ENCODE measurements at regions not wholly inside any gene's neighbourhood (a gene's known extent, or its start where the extent isn't known, plus 50 kb on each side); places are given as distances from the start of the nearest gene placed in this dataset.

DNA sequence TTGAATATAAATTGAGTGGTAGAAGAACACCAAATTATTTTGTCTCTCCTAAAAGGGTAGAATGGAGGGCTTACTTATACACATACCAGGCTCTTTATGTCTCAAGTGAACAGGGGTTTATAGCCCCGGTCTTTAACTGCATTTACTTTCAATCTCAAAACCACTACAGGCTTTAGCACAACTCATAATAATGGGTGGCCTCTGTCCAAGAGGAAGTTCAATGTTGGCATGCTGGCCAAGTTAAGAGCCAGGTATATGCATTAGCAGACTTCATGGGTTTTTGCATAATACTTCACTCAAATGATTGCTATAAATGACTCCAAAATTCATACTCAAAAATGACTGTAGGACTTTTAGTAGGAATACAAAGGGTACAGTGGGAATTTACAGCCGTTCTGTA lies 118.5 kb upstream of the OTUD4 start:
- Histone ChIP-seq H3K27me3 (ENCODE audit: insufficient read depth, insufficient read length) (no peaks in the 10 kb centered on the region), H3K4me1 (ENCODE audit: insufficient read depth, insufficient read length) (no peaks in the 10 kb centered on the region), H3K9me3 (ENCODE audit: insufficient read depth, low read length) (no peaks in the 10 kb centered on the region), H3K36me3 (ENCODE audit: insufficient read depth, insufficient read length, low read length) (no peaks in the 10 kb centered on the region), H3K9ac (ENCODE audit: insufficient read length, low read depth) (no peak overlapping the region), H3K4me3 (ENCODE audit: insufficient read length, low read depth) (no peak overlapping the region)
- DNase-seq (ENCODE audit: low read depth, low spot score) = no peak
- TF ChIP-seq ZNF274 (IDR thresholded peaks at IDR 0.05; ENCODE audit: low read depth, low read length) = no peak
- no peak for TF ChIP-seq YY1 (IDR thresholded peaks at IDR 0.05; ENCODE audit: insufficient read depth, insufficient read length)
- TF ChIP-seq SUZ12 (IDR thresholded peaks at IDR 0.05; ENCODE audit: extremely low read depth, insufficient read depth, insufficient read length) = no peak

DNA sequence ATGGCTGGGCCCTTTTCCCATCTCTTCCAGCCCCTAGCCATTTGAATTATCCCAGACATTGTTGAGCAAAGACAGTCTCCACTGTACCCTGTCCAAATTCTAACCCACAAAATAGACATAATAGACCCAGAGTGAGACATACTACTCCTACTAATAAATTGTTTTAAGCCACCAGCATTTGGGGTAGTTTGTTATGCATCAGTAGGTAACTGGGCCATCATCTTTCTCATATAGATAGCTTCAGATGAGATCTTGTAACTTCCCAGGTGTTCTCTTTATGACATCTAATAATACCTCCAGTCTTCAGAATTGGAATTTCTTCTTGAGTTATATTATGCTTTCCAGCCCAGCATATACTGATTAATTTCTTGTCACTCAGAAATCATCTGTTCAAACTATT lies 117.2 kb upstream of the OTUD4 start:
- H3K27me3 ChIP-seq (ENCODE audit: insufficient read depth, insufficient read length) = no peaks in the 10 kb centered on the region
- H3K36me3 ChIP-seq (ENCODE audit: insufficient read depth, insufficient read length, low read length) = no peaks in the 10 kb centered on the region
- no peaks in the 10 kb centered on the region for H3K4me1 ChIP-seq (ENCODE audit: insufficient read depth, insufficient read length)
- TF ChIP-seq ZNF274 (IDR thresholded peaks at IDR 0.05; ENCODE audit: low read depth, low read length) (no peak), YY1 (IDR thresholded peaks at IDR 0.05; ENCODE audit: insufficient read depth, insufficient read length) (no peak), SUZ12 (IDR thresholded peaks at IDR 0.05; ENCODE audit: extremely low read depth, insufficient read depth, insufficient read length) (no peak)
- no peak overlapping the region for H3K4me3 ChIP-seq (ENCODE audit: insufficient read length, low read depth)
- no peaks in the 10 kb centered on the region for H3K9me3 ChIP-seq (ENCODE audit: insufficient read depth, low read length)
- H3K9ac ChIP-seq (ENCODE audit: insufficient read length, low read depth) = no peak overlapping the region
- DNase-seq (ENCODE audit: low read depth, low spot score) = no peak

GRCh38 chr4:145295547-145295946 lies 115.2 kb upstream of the OTUD4 start:
- H3K9me3 ChIP-seq (ENCODE audit: insufficient read depth, low read length) = no peaks in the 10 kb centered on the region
- H3K4me1 ChIP-seq (ENCODE audit: insufficient read depth, insufficient read length) = no peaks in the 10 kb centered on the region
- H3K36me3 ChIP-seq (ENCODE audit: insufficient read depth, insufficient read length, low read length) = no peaks in the 10 kb centered on the region
- DNase-seq (ENCODE audit: low read depth, low spot score) = no peak
- no peak overlapping the region for H3K4me3 ChIP-seq (ENCODE audit: insufficient read length, low read depth)
- TF ChIP-seq SUZ12 (IDR thresholded peaks at IDR 0.05; ENCODE audit: extremely low read depth, insufficient read depth, insufficient read length) (no peak), YY1 (IDR thresholded peaks at IDR 0.05; ENCODE audit: insufficient read depth, insufficient read length) (no peak), ZNF274 (IDR thresholded peaks at IDR 0.05; ENCODE audit: low read depth, low read length) (no peak)
- no peak overlapping the region for H3K9ac ChIP-seq (ENCODE audit: insufficient read length, low read depth)
- no peaks in the 10 kb centered on the region for H3K27me3 ChIP-seq (ENCODE audit: insufficient read depth, insufficient read length)

DNA sequence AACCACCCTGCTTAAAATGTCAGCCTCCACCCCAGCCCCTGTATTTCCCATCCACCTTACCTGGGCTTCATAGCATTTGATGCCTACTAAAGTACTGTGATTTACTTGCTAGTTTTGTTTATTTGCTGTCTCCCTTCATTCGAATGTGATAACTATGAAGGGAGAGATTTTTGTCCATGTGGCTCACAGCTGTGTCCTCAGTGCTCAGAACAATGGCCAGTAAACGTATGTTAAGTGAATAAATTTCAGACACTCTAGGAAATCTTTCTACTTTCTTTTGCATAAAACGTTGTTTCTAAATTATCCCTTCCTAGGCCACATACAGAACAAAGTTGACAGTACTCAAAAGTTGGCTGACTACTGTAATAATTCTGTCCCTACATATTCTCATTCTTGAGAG lies 114.7 kb upstream of the OTUD4 start:
- Histone ChIP-seq H3K9me3 (ENCODE audit: insufficient read depth, low read length) (no peaks in the 10 kb centered on the region), H3K27me3 (ENCODE audit: insufficient read depth, insufficient read length) (no peaks in the 10 kb centered on the region)

GRCh38 chr4:145293658-145294057 lies 113.3 kb upstream of the OTUD4 start:
- TF ChIP-seq YY1 (IDR thresholded peaks at IDR 0.05; ENCODE audit: insufficient read depth, insufficient read length) (no peak), SUZ12 (IDR thresholded peaks at IDR 0.05; ENCODE audit: extremely low read depth, insufficient read depth, insufficient read length) (no peak), ZNF274 (IDR thresholded peaks at IDR 0.05; ENCODE audit: low read depth, low read length) (no peak)
- H3K27me3 ChIP-seq (ENCODE audit: insufficient read depth, insufficient read length) = no peaks in the 10 kb centered on the region

More for the DNA sequence above, 114.7 kb upstream of the OTUD4 start:
- TF ChIP-seq SUZ12 (IDR thresholded peaks at IDR 0.05; ENCODE audit: extremely low read depth, insufficient read depth, insufficient read length) = no peak
- no peak for TF ChIP-seq ZNF274 (IDR thresholded peaks at IDR 0.05; ENCODE audit: low read depth, low read length)
- no peak for TF ChIP-seq YY1 (IDR thresholded peaks at IDR 0.05; ENCODE audit: insufficient read depth, insufficient read length)
- H3K4me1 ChIP-seq (ENCODE audit: insufficient read depth, insufficient read length) = no peaks in the 10 kb centered on the region
- H3K4me3 ChIP-seq (ENCODE audit: insufficient read length, low read depth) = no peak overlapping the region
- H3K36me3 ChIP-seq (ENCODE audit: insufficient read depth, insufficient read length, low read length) = no peaks in the 10 kb centered on the region
- H3K9ac ChIP-seq (ENCODE audit: insufficient read length, low read depth) = no peak overlapping the region
- no peak for DNase-seq (ENCODE audit: low read depth, low spot score)

GRCh38 chr4:145290955-145291354 lies 110.6 kb upstream of the OTUD4 start:
- no peak for TF ChIP-seq SUZ12 (IDR thresholded peaks at IDR 0.05; ENCODE audit: extremely low read depth, insufficient read depth, insufficient read length)
- no peak for TF ChIP-seq YY1 (IDR thresholded peaks at IDR 0.05; ENCODE audit: insufficient read depth, insufficient read length)
- TF ChIP-seq ZNF274 (IDR thresholded peaks at IDR 0.05; ENCODE audit: low read depth, low read length) = no peak
- no peaks in the 10 kb centered on the region for H3K27me3 ChIP-seq (ENCODE audit: insufficient read depth, insufficient read length)
- H3K4me1 ChIP-seq (ENCODE audit: insufficient read depth, insufficient read length) = no peaks in the 10 kb centered on the region
- no peak overlapping the region for H3K9ac ChIP-seq (ENCODE audit: insufficient read length, low read depth)
- no peak overlapping the region for H3K4me3 ChIP-seq (ENCODE audit: insufficient read length, low read depth)
- no peaks in the 10 kb centered on the region for H3K36me3 ChIP-seq (ENCODE audit: insufficient read depth, insufficient read length, low read length)
- no peak for DNase-seq (ENCODE audit: low read depth, low spot score)
- no peaks in the 10 kb centered on the region for H3K9me3 ChIP-seq (ENCODE audit: insufficient read depth, low read length)

More at GRCh38 chr4:145293658-145294057, 113.3 kb upstream of the OTUD4 start:
- Histone ChIP-seq H3K9ac (ENCODE audit: insufficient read length, low read depth) (no peak overlapping the region), H3K36me3 (ENCODE audit: insufficient read depth, insufficient read length, low read length) (no peaks in the 10 kb centered on the region), H3K4me3 (ENCODE audit: insufficient read length, low read depth) (no peak overlapping the region), H3K9me3 (ENCODE audit: insufficient read depth, low read length) (no peaks in the 10 kb centered on the region), H3K4me1 (ENCODE audit: insufficient read depth, insufficient read length) (no peaks in the 10 kb centered on the region)
- no peak for DNase-seq (ENCODE audit: low read depth, low spot score)

DNA sequence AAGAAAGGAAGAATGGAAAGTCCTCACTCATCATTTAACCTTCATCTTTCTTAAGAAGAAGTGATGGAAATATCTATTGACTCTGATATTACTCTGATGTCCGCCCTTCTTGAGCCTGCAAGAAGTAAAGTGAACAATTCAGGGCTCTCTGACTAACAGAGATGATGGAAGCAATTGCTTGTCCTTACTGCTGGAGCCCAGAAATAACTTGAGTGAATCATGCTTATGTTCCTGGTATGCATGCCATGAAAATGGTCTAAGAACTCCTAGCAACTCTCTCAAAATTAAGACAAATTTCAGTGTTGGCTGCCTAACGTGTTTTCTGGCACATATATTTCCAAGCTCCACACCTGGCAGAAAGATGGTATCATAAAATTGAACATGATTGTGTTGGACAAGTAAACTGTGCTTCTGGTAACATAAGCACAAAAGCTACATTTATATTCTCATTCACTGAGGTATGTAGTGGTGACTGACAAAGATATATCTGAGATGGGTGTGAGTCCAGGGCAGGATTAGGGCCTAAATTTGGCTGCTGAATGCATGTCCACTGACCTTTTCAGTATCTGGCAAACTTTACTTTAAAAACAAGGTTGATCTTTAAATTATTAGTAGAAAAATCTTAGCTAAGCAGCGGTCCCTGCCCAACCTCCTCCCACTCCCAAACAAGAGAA lies 109.2 kb upstream of the OTUD4 start:
- no peak overlapping the region for H3K4me3 ChIP-seq (ENCODE audit: insufficient read length, low read depth)
- H3K9ac ChIP-seq (ENCODE audit: insufficient read length, low read depth) = no peak overlapping the region
- H3K4me1 ChIP-seq (ENCODE audit: insufficient read depth, insufficient read length) = no peaks in the 10 kb centered on the region
- H3K9me3 ChIP-seq (ENCODE audit: insufficient read depth, low read length) = no peaks in the 10 kb centered on the region
- H3K36me3 ChIP-seq (ENCODE audit: insufficient read depth, insufficient read length, low read length) = no peaks in the 10 kb centered on the region
- DNase-seq (ENCODE audit: low read depth, low spot score) = no peak
- TF ChIP-seq SUZ12 (IDR thresholded peaks at IDR 0.05; ENCODE audit: extremely low read depth, insufficient read depth, insufficient read length) = no peak
- TF ChIP-seq YY1 (IDR thresholded peaks at IDR 0.05; ENCODE audit: insufficient read depth, insufficient read length) = no peak
- no peak for TF ChIP-seq ZNF274 (IDR thresholded peaks at IDR 0.05; ENCODE audit: low read depth, low read length)
- no peaks in the 10 kb centered on the region for H3K27me3 ChIP-seq (ENCODE audit: insufficient read depth, insufficient read length)

All from NT2/D1 (cell line).